ENCODE measurements at regions not wholly inside any gene's neighbourhood (a gene's known extent, or its start where the extent isn't known, plus 50 kb on each side); places are given as distances from the start of the nearest gene placed in this dataset.

DNA sequence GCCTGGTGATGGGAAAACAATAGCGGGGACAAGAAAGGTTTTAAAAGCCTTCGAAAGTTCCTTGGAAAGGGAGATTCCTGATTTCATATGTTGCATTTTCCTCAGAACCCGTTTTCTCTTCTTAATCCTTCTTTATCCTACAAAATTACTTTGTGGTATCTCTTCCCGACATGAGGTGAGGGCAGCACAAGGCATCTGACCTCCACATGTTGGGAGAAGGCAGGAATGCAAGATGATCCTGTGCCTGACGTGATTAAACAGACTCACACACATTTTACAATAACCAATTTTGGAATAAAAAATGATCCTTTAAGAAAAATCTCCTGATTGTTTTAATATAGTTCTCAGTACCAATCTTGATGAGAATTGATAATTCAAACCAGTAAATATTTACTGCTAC lies 153.3 kb upstream of the MKLN1 start:
- Histone ChIP-seq H3K9me3 (no peaks in the 10 kb centered on the region), H3K27ac (replicated peaks in 1 of 4) (no peak overlapping the region), H3K4me3 (no peak overlapping the region), H3K4me1 (no peaks in the 10 kb centered on the region), H3K36me3 (no peaks in the 10 kb centered on the region), H3K27me3 (no peaks in the 10 kb centered on the region)
- 87% methylated on average over 5 of the region's 5 CpGs for WGBS
- DNase-seq (ENCODE audit: extremely low spot score): no peak
- intact Hi-C loops (cut with DNase I): no loop called here
- TF ChIP-seq POLR2A (IDR thresholded peaks at IDR 0.05; ENCODE audit: low read depth) (no peak), POLR2AphosphoS5 (IDR thresholded peaks at IDR 0.05) (no peak), EP300 (IDR thresholded peaks at IDR 0.05) (no peak)
- TF ChIP-seq, protein P1, sequence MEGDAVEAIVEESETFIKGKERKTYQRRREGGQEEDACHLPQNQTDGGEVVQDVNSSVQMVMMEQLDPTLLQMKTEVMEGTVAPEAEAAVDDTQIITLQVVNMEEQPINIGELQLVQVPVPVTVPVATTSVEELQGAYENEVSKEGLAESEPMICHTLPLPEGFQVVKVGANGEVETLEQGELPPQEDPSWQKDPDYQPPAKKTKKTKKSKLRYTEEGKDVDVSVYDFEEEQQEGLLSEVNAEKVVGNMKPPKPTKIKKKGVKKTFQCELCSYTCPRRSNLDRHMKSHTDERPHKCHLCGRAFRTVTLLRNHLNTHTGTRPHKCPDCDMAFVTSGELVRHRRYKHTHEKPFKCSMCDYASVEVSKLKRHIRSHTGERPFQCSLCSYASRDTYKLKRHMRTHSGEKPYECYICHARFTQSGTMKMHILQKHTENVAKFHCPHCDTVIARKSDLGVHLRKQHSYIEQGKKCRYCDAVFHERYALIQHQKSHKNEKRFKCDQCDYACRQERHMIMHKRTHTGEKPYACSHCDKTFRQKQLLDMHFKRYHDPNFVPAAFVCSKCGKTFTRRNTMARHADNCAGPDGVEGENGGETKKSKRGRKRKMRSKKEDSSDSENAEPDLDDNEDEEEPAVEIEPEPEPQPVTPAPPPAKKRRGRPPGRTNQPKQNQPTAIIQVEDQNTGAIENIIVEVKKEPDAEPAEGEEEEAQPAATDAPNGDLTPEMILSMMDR (IDR thresholded peaks at IDR 0.05): no peak

DNA sequence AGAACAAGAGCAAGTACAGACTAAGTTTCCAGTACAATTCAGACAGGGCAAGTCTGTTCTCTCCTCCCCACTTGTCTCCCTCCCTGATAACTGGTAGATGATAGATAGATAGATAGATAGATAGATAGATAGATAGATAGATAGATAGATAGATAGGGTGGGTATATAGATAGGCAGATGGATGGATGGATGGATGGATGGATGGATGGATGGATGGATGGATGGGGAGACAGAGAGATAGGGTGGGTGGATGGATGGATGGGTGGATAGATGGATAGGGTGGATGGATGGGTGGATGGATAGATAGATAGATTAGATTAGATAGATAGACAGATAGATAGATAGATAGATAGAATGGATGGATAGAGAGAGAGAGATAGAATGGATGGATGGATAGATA lies 152.8 kb upstream of the MKLN1 start:
- intact Hi-C loops (cut with DNase I): no loop called here
- no peak overlapping the region for H3K27ac ChIP-seq (replicated peaks in 1 of 4)
- H3K27me3 ChIP-seq: no peaks in the 10 kb centered on the region
- H3K9me3 ChIP-seq: no peaks in the 10 kb centered on the region
- H3K36me3 ChIP-seq: no peaks in the 10 kb centered on the region
- H3K4me1 ChIP-seq: no peaks in the 10 kb centered on the region
- TF ChIP-seq EP300 (IDR thresholded peaks at IDR 0.05) (no peak), POLR2AphosphoS5 (IDR thresholded peaks at IDR 0.05) (no peak), POLR2A (IDR thresholded peaks at IDR 0.05; ENCODE audit: low read depth) (no peak)
- TF ChIP-seq, protein P1 (IDR thresholded peaks at IDR 0.05): no peak
- no peak for DNase-seq (ENCODE audit: extremely low spot score)
- no peak overlapping the region for H3K4me3 ChIP-seq

DNA sequence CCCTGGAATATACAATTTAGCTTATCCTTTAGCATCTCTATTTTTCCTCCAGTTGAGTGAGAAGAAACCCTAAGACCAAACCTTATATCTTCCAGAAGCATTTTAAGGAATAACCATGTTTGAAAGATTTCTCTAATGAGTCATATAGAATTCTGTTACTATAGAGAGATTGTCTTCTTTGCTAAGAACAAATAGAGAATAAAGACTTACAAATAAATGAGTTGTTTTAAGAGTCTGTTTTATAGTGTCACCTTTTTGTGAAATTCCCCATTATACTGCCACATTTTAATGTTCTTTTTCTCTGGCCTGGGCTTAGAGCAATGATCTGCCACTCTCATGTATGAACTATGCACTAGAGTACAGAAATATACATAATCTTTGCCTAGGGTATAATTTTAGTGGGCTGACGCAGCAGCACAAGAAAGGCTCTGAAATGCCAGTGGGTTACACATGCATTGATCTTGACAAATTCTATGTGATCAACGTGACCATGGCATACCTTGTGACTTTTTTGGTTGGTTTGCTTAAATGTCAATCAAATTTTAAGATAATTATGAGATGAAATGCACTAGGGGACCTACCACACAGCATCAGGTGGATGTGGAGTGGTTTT lies 145.1 kb upstream of the MKLN1 start:
- DNase-seq (ENCODE audit: extremely low spot score): no peak
- no peaks in the 10 kb centered on the region for H3K9me3 ChIP-seq
- TF ChIP-seq EP300 (IDR thresholded peaks at IDR 0.05): no peak
- TF ChIP-seq, protein P1 (IDR thresholded peaks at IDR 0.05): no peak
- TF ChIP-seq POLR2A (IDR thresholded peaks at IDR 0.05; ENCODE audit: low read depth): no peak
- no peak for TF ChIP-seq POLR2AphosphoS5 (IDR thresholded peaks at IDR 0.05)
- no peak overlapping the region for H3K4me3 ChIP-seq
- no peaks in the 10 kb centered on the region for H3K36me3 ChIP-seq
- H3K27ac ChIP-seq (replicated peaks in 1 of 4): no peak overlapping the region
- intact Hi-C loops (cut with DNase I): no loop called here
- 79% methylated on average over 2 of the region's 2 CpGs for WGBS
- H3K27me3 ChIP-seq: no peaks in the 10 kb centered on the region
- no peaks in the 10 kb centered on the region for H3K4me1 ChIP-seq

DNA sequence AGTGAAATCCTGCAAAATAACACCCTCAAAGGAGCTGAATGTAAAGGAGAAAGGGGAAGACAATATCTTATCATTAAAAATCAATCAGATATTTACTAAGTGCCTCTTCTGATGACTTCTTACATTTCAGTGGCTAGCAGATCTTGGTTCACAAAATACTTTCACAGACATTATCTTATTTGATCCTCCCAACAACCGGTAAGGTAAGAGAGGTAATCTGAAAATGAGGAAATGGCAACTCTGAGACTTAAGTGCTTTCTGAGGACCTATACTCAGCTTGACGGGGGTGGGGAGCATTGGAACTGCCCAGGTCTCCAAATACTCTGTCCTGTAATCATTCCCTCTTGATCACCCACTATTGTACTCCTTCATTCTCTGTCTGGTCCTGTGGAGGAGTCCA lies 144.6 kb upstream of the MKLN1 start:
- TF ChIP-seq POLR2A (IDR thresholded peaks at IDR 0.05; ENCODE audit: low read depth) (no peak), POLR2AphosphoS5 (IDR thresholded peaks at IDR 0.05) (no peak), EP300 (IDR thresholded peaks at IDR 0.05) (no peak)
- TF ChIP-seq, protein P1 (IDR thresholded peaks at IDR 0.05): no peak
- intact Hi-C loops (cut with DNase I): no loop called here
- H3K27me3 ChIP-seq: no peaks in the 10 kb centered on the region
- no peak overlapping the region for H3K4me3 ChIP-seq
- no peak overlapping the region for H3K27ac ChIP-seq (replicated peaks in 1 of 4)
- no peaks in the 10 kb centered on the region for H3K4me1 ChIP-seq
- no peaks in the 10 kb centered on the region for H3K9me3 ChIP-seq
- no peak for DNase-seq (ENCODE audit: extremely low spot score)
- WGBS: 88% methylated on average over 2 of the region's 2 CpGs
- no peaks in the 10 kb centered on the region for H3K36me3 ChIP-seq

DNA sequence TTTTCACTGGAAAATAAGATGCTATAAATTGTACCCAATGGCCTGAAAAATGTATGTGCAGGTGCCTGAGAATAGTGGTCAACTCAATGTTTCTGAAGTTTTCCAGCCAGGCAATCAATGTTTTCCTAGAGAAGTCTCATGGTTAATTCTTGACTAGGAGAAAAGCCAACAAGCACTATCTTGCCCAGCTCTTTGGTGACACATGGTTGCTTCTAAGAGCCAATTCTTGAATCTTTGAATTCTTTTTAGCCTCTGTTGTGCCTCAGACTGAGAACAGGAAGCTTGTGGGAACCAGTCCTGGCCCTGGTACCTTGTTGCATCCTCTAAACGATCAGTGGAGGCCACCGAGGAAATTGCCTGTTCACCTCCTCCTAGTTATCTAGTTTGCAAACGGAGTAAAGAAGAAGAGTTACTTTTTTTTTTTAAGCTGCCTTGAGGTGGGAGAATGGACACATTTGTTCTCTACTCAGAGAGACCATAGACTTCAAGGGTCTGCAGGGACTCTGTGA lies 144.0 kb upstream of the MKLN1 start:
- intact Hi-C loops (cut with DNase I): no loop called here
- Histone ChIP-seq H3K4me1 (peaks cover 0 to 4% (median 0%) of the 10 kb centered on the region in 4 donors), H3K27ac (replicated peaks in 1 of 4) (no peak overlapping the region), H3K9me3 (no peaks in the 10 kb centered on the region), H3K36me3 (no peaks in the 10 kb centered on the region), H3K27me3 (no peaks in the 10 kb centered on the region), H3K4me3 (no peak overlapping the region)
- no peak for DNase-seq (ENCODE audit: extremely low spot score)
- no peak for TF ChIP-seq EP300 (IDR thresholded peaks at IDR 0.05)
- TF ChIP-seq, protein P1 (IDR thresholded peaks at IDR 0.05): no peak
- TF ChIP-seq POLR2AphosphoS5 (IDR thresholded peaks at IDR 0.05): no peak
- no peak for TF ChIP-seq POLR2A (IDR thresholded peaks at IDR 0.05; ENCODE audit: low read depth)
- WGBS: 76% methylated on average over 3 of the region's 3 CpGs

Measured in esophagus muscularis mucosa (tissue), 4 donors.